Thoracic aorta (tissue), 2 donors: ENCODE measurements at regions not wholly inside any gene's neighbourhood (a gene's known extent, or its start where the extent isn't known, plus 50 kb on each side); places are given as distances from the start of the nearest gene placed in this dataset.

Source experiments
- ATAC-seq: fragments of 150-250 bp; one replicate; pipeline ENCODE4 v1.8.0; 2017; ENCODE audit warnings: low read depth; ENCODE audit not compliant: insufficient number of reproducible peaks, low FRiP score
- DNase-seq: peaks from one replicate; pipeline ENCODE4 v3.0.0-alpha.2; 2020; ENCODE audit warnings: low spot score
- H3K27ac ChIP-seq, 2 donors: fragments of 200-600 bp; sonication (generic); 1 replicate in 1 of 2; 2 replicates in 1 of 2; pipeline ENCODE4 v1.5.1; 2016; ENCODE audit warnings: mild to moderate bottlenecking in 2 of 2, moderate library complexity in 2 of 2
- H3K27me3 ChIP-seq: fragments of 200-600 bp; sonication (generic); replicated peaks from 2 replicates; pipeline ENCODE4 v1.6.0; 2016; ENCODE audit warnings: mild to moderate bottlenecking; ENCODE audit not compliant: insufficient read depth
- H3K36me3 ChIP-seq: fragments of 200-600 bp; sonication (generic); one replicate; pipeline ENCODE4 v1.5.1; 2016
- H3K4me1 ChIP-seq, 2 donors: fragments of 200-600 bp; sonication (generic); 1 replicate in 1 of 2; 2 replicates in 1 of 2; pipeline versions ENCODE4 v1.5.1 to v1.6.0; 2016; ENCODE audit warnings: low read depth in 2 of 2, mild to moderate bottlenecking in 1 of 2; ENCODE audit not compliant: control insufficient read depth in 1 of 2
- H3K4me3 ChIP-seq: fragments of 200-600 bp; sonication (generic); 2 replicates; pipeline ENCODE4 v1.5.1; 2016; ENCODE audit warnings: mild to moderate bottlenecking
- H3K9me3 ChIP-seq: fragments of 200-600 bp; sonication (generic); 2 replicates; pipeline ENCODE4 v1.5.1; 2016
- CTCF ChIP-seq: fragments of 200-600 bp; sonication (generic); IDR thresholded peaks from one replicate; pipeline ENCODE4 v1.5.1; 2019; ENCODE audit warnings: antibody characterized with exemption

- Histone ChIP-seq H3K27me3 (no peaks in the 10 kb centered on the region), H3K36me3 (no peaks in the 10 kb centered on the region), H3K9me3 (no peaks in the 10 kb centered on the region), H3K27ac (no peak overlapping the region), H3K4me1 (no peaks in the 10 kb centered on the region), H3K4me3 (no peak overlapping the region)
- DNase-seq (no peak), ATAC-seq (no peak)
- TF ChIP-seq CTCF, result no peak
These were observed 359.3 kb upstream of the TSHZ3 start for GRCh38 chr19:31708520-31708919.

GRCh38 chr19:31709476-31709875 lies 360.2 kb upstream of the TSHZ3 start:
- no peaks in the 10 kb centered on the region for H3K27me3 ChIP-seq
- TF ChIP-seq CTCF, result no peak
- no peaks in the 10 kb centered on the region for H3K9me3 ChIP-seq
- ATAC-seq (no peak), DNase-seq (no peak)
- no peak overlapping the region for H3K4me3 ChIP-seq
- H3K4me1 ChIP-seq, result no peaks in the 10 kb centered on the region
- H3K36me3 ChIP-seq, result no peaks in the 10 kb centered on the region
- H3K27ac ChIP-seq, result no peak overlapping the region

- Histone ChIP-seq H3K27ac (no peak overlapping the region), H3K9me3 (no peaks in the 10 kb centered on the region), H3K4me3 (no peak overlapping the region), H3K4me1 (no peaks in the 10 kb centered on the region), H3K27me3 (no peaks in the 10 kb centered on the region), H3K36me3 (no peaks in the 10 kb centered on the region)
- DNase-seq (no peak), ATAC-seq (no peak)
- TF ChIP-seq CTCF, result no peak
These were observed 366.2 kb upstream of the TSHZ3 start for GRCh38 chr19:31715249-31715945.

- no peaks in the 10 kb centered on the region for H3K4me1 ChIP-seq
- no peak overlapping the region for H3K4me3 ChIP-seq
- no peaks in the 10 kb centered on the region for H3K9me3 ChIP-seq
- TF ChIP-seq CTCF, result no peak
- DNase-seq (no peak), ATAC-seq (no peak)
- no peaks in the 10 kb centered on the region for H3K36me3 ChIP-seq
- H3K27me3 ChIP-seq, result no peaks in the 10 kb centered on the region
- H3K27ac ChIP-seq, result no peak overlapping the region
These were observed 367.6 kb upstream of the TSHZ3 start for GRCh38 chr19:31716826-31717225.

GRCh38 chr19:31717269-31717923 lies 368.2 kb upstream of the TSHZ3 start:
- TF ChIP-seq CTCF, result no peak
- H3K27me3 ChIP-seq, result no peaks in the 10 kb centered on the region

More at GRCh38 chr19:31717269-31717923, 368.2 kb upstream of the TSHZ3 start:
- no peaks in the 10 kb centered on the region for H3K36me3 ChIP-seq
- no peak for DNase-seq
- no peaks in the 10 kb centered on the region for H3K9me3 ChIP-seq
- no peak for ATAC-seq
- H3K4me3 ChIP-seq, result no peak overlapping the region
- no peaks in the 10 kb centered on the region for H3K4me1 ChIP-seq
- no peak overlapping the region for H3K27ac ChIP-seq
